CD14-positive monocyte (primary cell): ENCODE measurements at regions not wholly inside any gene's neighbourhood (a gene's known extent, or its start where the extent isn't known, plus 50 kb on each side); places are given as distances from the start of the nearest gene placed in this dataset.

ENCODE experiments used
- DNase-seq, 3 donors: peaks; one replicate each; pipeline ENCODE4 v3.0.0-alpha.2; 2011 to 2022
- H2AFZ ChIP-seq: 2 replicates; pipeline ENCODE4 v1.6.0; 2012; ENCODE audit warnings: mild to moderate bottlenecking, low read depth, low read length, inconsistent platforms; ENCODE audit not compliant: insufficient read depth, poor library complexity, severe bottlenecking
- H3K27ac ChIP-seq, 2 donors: 1 replicate in 1 of 2; 2 replicates in 1 of 2; pipeline ENCODE4 v1.5.1; 2012 to 2013; ENCODE audit warnings: low read length in 2 of 2, control low read depth in 1 of 2, inconsistent platforms in 1 of 2, low read depth in 1 of 2, mild to moderate bottlenecking in 1 of 2
- H3K27me3 ChIP-seq, 2 donors: one replicate each; pipeline versions ENCODE4 v1.6.0 to v1.6.1; 2011 to 2013; ENCODE audit warnings: low read length in 2 of 2; ENCODE audit not compliant: control insufficient read depth in 2 of 2, insufficient read depth in 2 of 2
- H3K36me3 ChIP-seq, 2 donors: replicated peaks in 1 of 2; 1 replicate in 1 of 2; 2 replicates in 1 of 2; pipeline versions ENCODE4 v1.5.1 to v1.6.1; 2012 to 2013; ENCODE audit warnings: low read length in 2 of 2, control low read depth in 1 of 2, inconsistent platforms in 1 of 2, mild to moderate bottlenecking in 1 of 2; ENCODE audit not compliant: insufficient read depth in 2 of 2, control insufficient read depth in 1 of 2
- H3K4me1 ChIP-seq, 2 donors: 1 replicate in 1 of 2; 2 replicates in 1 of 2; pipeline versions ENCODE4 v1.5.1 to v1.6.1; 2012 to 2013; ENCODE audit warnings: low read length in 2 of 2, control low read depth in 1 of 2, inconsistent platforms in 1 of 2, mild to moderate bottlenecking in 1 of 2, moderate library complexity in 1 of 2; ENCODE audit not compliant: insufficient read depth in 2 of 2, control insufficient read depth in 1 of 2
- H3K4me2 ChIP-seq: replicated peaks from 2 replicates; pipeline ENCODE3; 2012; ENCODE audit warnings: low read length, moderate library complexity, mild to moderate bottlenecking; ENCODE audit not compliant: poor library complexity, severe bottlenecking; ENCODE audit errors: extremely low read depth
- H3K4me3 ChIP-seq, 3 experiments: fragments of 200-600 bp in 1 of 3; sonication (generic) in 1 of 3; replicated peaks in 1 of 3; 1 replicate in 2 of 3; 2 replicates in 1 of 3; pipeline ENCODE4 v1.5.1; 2011 to 2013; ENCODE audit warnings: low read length in 3 of 3, mild to moderate bottlenecking in 3 of 3, control low read depth in 2 of 3, low read depth in 2 of 3, inconsistent platforms in 1 of 3, moderate library complexity in 1 of 3
- H3K79me2 ChIP-seq: 2 replicates; pipeline ENCODE4 v1.6.0; 2012; ENCODE audit warnings: mild to moderate bottlenecking, control low read depth, inconsistent platforms, low read length, moderate library complexity; ENCODE audit not compliant: insufficient read depth
- H3K9ac ChIP-seq: 2 replicates; pipeline ENCODE4 v1.6.0; 2017; ENCODE audit warnings: low read length, mild to moderate bottlenecking; ENCODE audit not compliant: insufficient read depth, poor library complexity, severe bottlenecking
- H3K9me3 ChIP-seq, 2 donors: replicated peaks in 1 of 2; 1 replicate in 1 of 2; 2 replicates in 1 of 2; pipeline versions ENCODE4 v1.5.1 to v1.6.1; 2012 to 2013; ENCODE audit warnings: low read length in 2 of 2, control low read depth in 1 of 2; ENCODE audit not compliant: control insufficient read depth in 1 of 2, insufficient read depth in 1 of 2
- H4K20me1 ChIP-seq: 2 replicates; pipeline ENCODE4 v1.6.0; 2012; ENCODE audit warnings: mild to moderate bottlenecking, low read length, control low read depth, moderate library complexity; ENCODE audit not compliant: insufficient read depth
- H3K27ac Mint-ChIP-seq, 7 donors: one replicate each; pipeline ENCODE4 v1.8.0; 2020; ENCODE audit warnings: mild to moderate bottlenecking in 7 of 7, mixed read lengths in 7 of 7, moderate library complexity in 6 of 7, inconsistent platforms in 2 of 7
- H3K27me3 Mint-ChIP-seq, 3 donors: one replicate each; pipeline ENCODE4 v1.8.0; 2021 to 2022; ENCODE audit warnings: low read depth in 3 of 3, mild to moderate bottlenecking in 3 of 3, mixed read lengths in 3 of 3, moderate library complexity in 3 of 3, inconsistent platforms in 1 of 3
- H3K36me3 Mint-ChIP-seq, 2 donors: one replicate each; pipeline ENCODE4 v1.8.0; 2020; ENCODE audit warnings: mixed read lengths in 2 of 2, inconsistent platforms in 1 of 2, mild to moderate bottlenecking in 1 of 2
- H3K4me1 Mint-ChIP-seq: one replicate; pipeline ENCODE4 v1.8.0; 2020; ENCODE audit warnings: mild to moderate bottlenecking, mixed read lengths
- H3K4me3 Mint-ChIP-seq, 2 donors: one replicate each; pipeline ENCODE4 v1.8.0; 2020; ENCODE audit warnings: mild to moderate bottlenecking in 2 of 2, mixed read lengths in 2 of 2, moderate library complexity in 1 of 2
- H3K9me3 Mint-ChIP-seq, 7 donors: one replicate each; pipeline ENCODE4 v1.8.0; 2020 to 2022; ENCODE audit warnings: mixed read lengths in 7 of 7, mild to moderate bottlenecking in 6 of 7, moderate library complexity in 6 of 7, inconsistent platforms in 2 of 7
- WGBS: methylation state at CpG from one replicate; pipeline ENCODE4 v1.1.5; 2013; ENCODE audit warnings: missing lambda C conversion rate; ENCODE audit not compliant: insufficient coverage; 5-methylcytosine and 5-hydroxymethylcytosine counted together
- intact Hi-C, 2 donors: fragments of 100-400 bp; cut with micrococcal nuclease; formaldehyde crosslinking; loops; one replicate each; pipeline versions ENCODE4 v1.15.0 to v1.15.1; 2023
- TF ChIP-seq, protein P1 (sequence below): fragments of 200-600 bp; IDR thresholded peaks from one replicate; pipeline ENCODE4 v1.8.0; 2022; ENCODE audit warnings: antibody characterized with exemption, mild to moderate bottlenecking

- Histone ChIP-seq H2AFZ (no peak overlapping the region), H3K4me1 (no peaks in the 10 kb centered on the region), H3K4me2 (no peak overlapping the region), H3K36me3 (no peaks in the 10 kb centered on the region), H3K9ac (no peak overlapping the region), H3K27ac (no peak overlapping the region), H3K27me3 (no peaks in the 10 kb centered on the region), H3K9me3 (no peaks in the 10 kb centered on the region), H3K4me3 (no peak overlapping the region), H4K20me1 (no peaks in the 10 kb centered on the region), H3K79me2 (no peaks in the 10 kb centered on the region)
- peaks cover 0 to 3% (median 0%) of the 10 kb centered on the region in 3 donors for H3K27me3 Mint-ChIP-seq
- no peak overlapping the region for H3K27ac Mint-ChIP-seq
- no peak for DNase-seq
- no peaks in the 10 kb centered on the region for H3K4me1 Mint-ChIP-seq
- peaks cover 0 to 9% (median 2%) of the 10 kb centered on the region in 7 donors for H3K9me3 Mint-ChIP-seq
- TF ChIP-seq, protein P1, sequence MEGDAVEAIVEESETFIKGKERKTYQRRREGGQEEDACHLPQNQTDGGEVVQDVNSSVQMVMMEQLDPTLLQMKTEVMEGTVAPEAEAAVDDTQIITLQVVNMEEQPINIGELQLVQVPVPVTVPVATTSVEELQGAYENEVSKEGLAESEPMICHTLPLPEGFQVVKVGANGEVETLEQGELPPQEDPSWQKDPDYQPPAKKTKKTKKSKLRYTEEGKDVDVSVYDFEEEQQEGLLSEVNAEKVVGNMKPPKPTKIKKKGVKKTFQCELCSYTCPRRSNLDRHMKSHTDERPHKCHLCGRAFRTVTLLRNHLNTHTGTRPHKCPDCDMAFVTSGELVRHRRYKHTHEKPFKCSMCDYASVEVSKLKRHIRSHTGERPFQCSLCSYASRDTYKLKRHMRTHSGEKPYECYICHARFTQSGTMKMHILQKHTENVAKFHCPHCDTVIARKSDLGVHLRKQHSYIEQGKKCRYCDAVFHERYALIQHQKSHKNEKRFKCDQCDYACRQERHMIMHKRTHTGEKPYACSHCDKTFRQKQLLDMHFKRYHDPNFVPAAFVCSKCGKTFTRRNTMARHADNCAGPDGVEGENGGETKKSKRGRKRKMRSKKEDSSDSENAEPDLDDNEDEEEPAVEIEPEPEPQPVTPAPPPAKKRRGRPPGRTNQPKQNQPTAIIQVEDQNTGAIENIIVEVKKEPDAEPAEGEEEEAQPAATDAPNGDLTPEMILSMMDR: no peak
- intact Hi-C loops: no loop called here
- no peaks in the 10 kb centered on the region for H3K36me3 Mint-ChIP-seq
- no peak overlapping the region for H3K4me3 Mint-ChIP-seq
Observed at GRCh38 chr4:119785963-119786362, 157.4 kb upstream of the PDE5A start.

GRCh38 chr4:119783189-119783983, 154.8 kb upstream of the PDE5A start:
- Mint-ChIP-seq H3K4me1 (no peaks in the 10 kb centered on the region), H3K36me3 (no peaks in the 10 kb centered on the region), H3K4me3 (no peak overlapping the region), H3K27ac (no peak overlapping the region), H3K27me3 (peaks cover 0 to 3% (median 0%) of the 10 kb centered on the region in 3 donors), H3K9me3 (peaks cover 0 to 9% (median 2%) of the 10 kb centered on the region in 7 donors)
- H3K4me3 ChIP-seq: no peak overlapping the region
- intact Hi-C loops: no loop called here
- H3K79me2 ChIP-seq: no peaks in the 10 kb centered on the region
- TF ChIP-seq, protein P1: no peak
- H3K27ac ChIP-seq: no peak overlapping the region
- H3K9me3 ChIP-seq: no peaks in the 10 kb centered on the region
- DNase-seq: no peak
- H3K9ac ChIP-seq: no peak overlapping the region
- no peaks in the 10 kb centered on the region for H3K27me3 ChIP-seq
- WGBS: 71% methylated on average over 3 of the region's 4 CpGs
- no peaks in the 10 kb centered on the region for H3K36me3 ChIP-seq
- H2AFZ ChIP-seq: no peak overlapping the region
- no peaks in the 10 kb centered on the region for H3K4me1 ChIP-seq
- H3K4me2 ChIP-seq: no peak overlapping the region
- H4K20me1 ChIP-seq: no peaks in the 10 kb centered on the region
